GM19238 (cell line): ENCODE measurements at regions not wholly inside any gene's neighbourhood (a gene's known extent, or its start where the extent isn't known, plus 50 kb on each side); places are given as distances from the start of the nearest gene placed in this dataset.

Source experiments
- DNase-seq: peaks from one replicate; pipeline ENCODE4 v3.0.0; 2011; ENCODE audit warnings: low spot score; ENCODE audit not compliant: insufficient read length

DNA sequence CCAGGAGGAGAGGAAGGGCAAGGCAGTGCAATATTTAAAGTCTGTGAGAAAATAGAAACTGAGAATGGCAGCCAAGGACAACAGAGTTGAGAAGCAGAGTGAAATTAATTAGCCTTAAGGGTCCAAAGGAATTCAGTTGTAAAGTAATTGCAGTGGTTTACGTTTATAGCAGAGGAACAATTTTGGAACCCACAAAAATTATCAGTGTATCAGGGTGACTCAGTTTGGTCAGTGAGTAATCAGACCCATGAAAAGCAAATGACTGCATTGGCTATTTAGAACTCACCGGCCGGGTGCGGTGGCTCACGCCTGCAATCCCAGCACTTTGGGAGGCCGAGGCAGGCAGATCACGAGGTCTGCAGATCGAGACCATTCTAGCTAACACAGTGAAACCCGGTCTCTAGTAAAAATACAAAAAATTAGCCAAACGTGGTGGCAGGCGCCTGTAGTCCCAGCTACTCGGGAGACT lies 245.8 kb upstream of the SLC39A10 start:
- DNase-seq = no peak

DNA sequence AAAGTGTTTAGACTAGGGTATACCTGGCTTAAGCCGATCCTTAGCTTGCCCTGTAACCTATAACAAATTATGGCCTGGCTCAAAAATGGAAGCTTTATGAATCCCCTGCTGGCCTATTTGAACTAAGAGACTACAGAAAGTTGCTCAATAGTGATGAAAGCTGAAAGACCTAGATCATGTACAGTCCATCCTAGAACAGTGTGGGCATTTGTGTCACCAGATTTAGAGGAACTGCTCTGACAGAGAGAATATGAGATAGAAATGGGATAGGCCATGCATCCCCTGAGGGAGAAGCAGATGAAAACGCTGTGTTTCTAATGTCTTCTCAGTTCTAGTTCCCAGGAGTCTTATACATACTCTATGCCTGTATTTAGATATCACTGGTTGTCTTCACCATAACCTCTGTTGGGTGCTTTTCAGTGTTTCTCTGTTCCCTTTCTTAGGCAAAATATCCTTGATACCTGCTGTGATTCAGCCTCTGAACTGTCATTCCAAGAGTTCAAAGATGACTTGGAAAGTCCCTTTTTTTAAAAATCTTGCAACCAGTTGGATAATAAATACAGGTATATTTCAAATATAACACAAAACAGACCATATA lies 246.9 kb upstream of the SLC39A10 start:
- no peak for DNase-seq

- no peak for DNase-seq
These were observed 248.2 kb upstream of the SLC39A10 start for GRCh38 chr2:195408811-195409210.

DNA sequence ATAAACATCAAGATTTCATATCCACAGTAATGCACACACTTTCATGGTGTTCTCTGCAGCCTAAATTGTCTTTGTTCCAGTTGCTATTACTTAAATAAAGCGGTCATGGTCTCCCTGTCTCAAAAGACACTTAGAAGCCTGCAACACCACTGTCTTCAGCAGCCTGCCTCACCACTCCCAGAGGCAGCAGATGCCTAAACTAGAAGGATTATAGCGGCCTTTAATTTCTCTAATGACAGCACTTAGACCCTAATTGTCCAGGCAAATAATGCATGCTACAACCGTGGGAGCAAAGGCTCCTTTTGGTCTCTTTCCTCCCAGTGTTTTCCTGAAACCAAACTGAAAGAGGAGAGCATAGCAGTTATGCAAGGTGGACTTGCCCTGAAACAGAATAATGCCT lies 248.8 kb upstream of the SLC39A10 start:
- no peak for DNase-seq

- no peak for DNase-seq
These were observed 249.2 kb upstream of the SLC39A10 start for GRCh38 chr2:195407783-195408182.

GRCh38 chr2:195406886-195407603 lies 250.0 kb upstream of the SLC39A10 start:
- DNase-seq = no peak

DNA sequence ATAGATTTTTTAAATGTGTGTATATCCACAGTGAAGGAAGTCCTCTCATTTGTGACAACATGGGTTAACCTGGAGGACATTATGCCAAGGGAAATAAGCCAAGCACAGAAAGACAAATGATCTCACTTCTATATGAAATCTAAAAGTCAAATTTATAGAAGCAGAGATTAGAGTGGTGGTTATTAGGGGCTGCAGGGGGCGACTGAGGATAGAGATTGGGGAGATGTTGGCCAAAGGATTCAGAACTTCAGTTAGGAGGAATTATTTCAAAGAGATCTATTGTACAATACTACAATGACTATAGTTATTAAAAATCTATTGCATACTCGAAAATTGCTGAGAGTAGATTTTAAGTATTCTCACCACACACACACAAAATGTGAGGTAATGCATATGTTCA lies 252.4 kb upstream of the SLC39A10 start:
- no peak for DNase-seq

- DNase-seq = no peak
These were observed 260.5 kb upstream of the SLC39A10 start for GRCh38 chr2:195396479-195396878.

DNA sequence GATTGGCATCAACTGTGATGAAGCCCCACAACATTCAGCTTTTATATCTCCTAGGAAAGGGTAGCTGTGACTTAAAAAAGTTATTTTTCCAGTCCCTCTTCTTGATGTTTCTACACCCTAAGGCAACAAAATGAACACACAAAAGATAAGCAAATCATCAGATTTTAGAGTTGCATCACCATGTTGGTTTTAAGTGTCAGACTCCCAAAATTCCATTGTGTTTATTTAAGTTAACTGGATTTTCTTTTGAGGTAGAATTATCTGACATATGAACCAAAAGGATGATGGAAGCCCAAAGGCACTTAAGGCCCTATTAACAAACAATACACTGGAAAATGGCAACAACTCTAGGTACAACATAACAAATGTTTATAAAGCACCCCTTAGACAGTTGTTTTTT lies 261.7 kb upstream of the SLC39A10 start:
- DNase-seq = no peak

DNA sequence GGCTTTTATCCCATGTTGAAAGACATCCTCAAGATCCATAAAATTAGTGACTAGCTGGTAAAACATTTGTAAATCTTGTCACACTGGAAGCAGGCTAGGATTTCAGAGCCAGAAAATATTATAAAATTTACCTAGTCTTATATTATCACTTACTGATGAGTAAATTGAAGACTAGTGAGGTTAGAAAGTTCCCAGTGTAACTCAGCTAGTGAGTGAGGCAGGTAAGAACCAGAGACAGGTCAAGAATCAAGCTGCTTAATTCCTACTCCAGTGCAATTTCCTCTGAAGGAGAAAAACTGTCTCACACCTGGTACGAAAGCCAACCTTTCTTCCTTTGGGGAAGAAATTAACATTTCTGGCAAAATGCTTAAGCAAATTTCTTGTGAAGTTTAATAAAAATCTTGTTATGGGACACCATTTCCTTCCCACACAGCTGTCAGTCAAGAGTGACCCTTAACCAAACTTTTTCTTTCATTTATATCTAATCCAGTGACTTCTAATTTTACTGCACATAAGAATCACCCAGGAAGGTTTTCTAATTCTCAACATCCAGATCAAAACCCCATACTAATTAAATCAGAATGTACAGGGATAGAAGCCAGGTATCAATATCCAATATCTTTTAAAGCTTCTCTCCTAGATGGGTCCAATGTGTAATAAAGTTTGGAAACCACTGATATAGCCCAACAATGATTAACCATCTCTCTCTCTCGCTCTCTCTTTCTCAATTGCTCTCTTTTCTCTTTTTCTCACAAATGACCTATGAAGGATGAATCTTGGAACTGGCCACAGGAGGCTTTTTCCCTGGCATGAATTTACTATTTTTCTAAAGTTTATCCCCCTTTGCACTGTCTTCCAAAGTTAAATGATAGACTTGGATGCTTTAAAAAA lies 264.3 kb upstream of the SLC39A10 start:
- DNase-seq = no peak

- DNase-seq = no peak
These were observed 266.2 kb upstream of the SLC39A10 start for GRCh38 chr2:195390686-195391321.

- no peak for DNase-seq
These were observed 269.0 kb upstream of the SLC39A10 start for GRCh38 chr2:195388028-195388427.

DNA sequence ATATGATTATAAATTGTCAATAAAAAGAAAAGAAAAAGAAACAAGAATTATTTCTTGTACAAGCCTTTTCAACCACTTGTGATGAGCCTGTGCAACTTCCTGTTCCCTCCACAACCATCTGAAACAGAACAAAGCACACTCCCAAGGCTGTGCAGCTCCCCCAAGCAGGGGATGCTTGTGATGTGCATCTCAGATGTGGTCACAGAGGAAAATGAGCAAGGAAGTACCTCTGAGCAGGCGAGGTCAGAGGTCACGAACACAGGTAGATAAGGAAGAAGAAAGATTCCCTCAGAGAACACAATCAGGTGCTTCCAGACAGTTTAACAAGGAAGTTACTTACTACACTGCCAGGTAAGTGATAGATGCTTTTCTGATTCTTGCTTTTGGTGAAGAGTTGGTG lies 274.8 kb upstream of the SLC39A10 start:
- no peak for DNase-seq

- DNase-seq = no peak
These were observed 286.7 kb upstream of the SLC39A10 start for GRCh38 chr2:195370167-195370943.

- DNase-seq = no peak
These were observed 287.8 kb upstream of the SLC39A10 start for GRCh38 chr2:195369218-195369587.

DNA sequence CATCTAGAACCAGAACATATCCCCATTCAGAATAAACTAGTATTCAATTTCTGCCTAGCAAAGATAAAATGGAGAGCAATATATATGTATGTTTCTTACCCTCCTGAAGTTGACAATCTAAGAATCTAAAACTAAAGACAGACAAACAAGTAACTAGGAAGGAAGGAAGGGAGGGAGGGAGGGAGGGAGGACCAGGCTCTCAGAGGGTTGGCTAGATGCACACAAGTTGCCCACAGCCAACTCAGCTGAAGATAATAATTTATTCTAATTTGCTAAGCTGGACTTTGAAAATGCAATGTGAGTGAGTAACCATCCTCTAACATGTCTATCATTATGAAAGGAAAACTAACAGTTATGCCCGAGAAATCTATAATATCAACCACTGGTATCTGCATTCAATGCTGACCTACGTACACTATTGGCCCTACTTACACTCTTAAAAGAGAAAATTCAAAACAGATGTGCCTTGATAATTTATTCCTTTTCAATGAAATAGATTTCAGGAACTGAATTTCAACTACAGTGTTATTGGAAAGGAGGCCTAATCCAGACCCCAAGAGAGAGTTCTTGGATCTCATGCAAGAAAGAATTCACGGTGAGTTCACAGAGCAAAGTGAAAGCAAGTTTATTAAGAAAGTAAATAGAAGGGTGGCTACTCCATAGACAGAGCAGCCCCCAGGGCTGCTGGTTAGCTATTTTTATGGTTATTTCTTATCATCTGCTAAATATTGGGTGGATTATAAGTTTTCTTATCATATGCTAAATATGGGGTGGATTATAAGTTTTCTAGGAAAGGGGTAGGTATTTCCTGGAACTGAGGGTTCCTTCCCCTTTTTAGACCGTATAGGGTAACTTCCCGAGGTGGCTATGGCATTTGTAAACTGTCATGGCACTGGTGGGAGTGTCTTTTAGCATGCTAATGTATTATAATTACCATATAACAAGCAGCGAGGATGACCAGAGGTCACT lies 288.5 kb upstream of the SLC39A10 start:
- no peak for DNase-seq

DNA sequence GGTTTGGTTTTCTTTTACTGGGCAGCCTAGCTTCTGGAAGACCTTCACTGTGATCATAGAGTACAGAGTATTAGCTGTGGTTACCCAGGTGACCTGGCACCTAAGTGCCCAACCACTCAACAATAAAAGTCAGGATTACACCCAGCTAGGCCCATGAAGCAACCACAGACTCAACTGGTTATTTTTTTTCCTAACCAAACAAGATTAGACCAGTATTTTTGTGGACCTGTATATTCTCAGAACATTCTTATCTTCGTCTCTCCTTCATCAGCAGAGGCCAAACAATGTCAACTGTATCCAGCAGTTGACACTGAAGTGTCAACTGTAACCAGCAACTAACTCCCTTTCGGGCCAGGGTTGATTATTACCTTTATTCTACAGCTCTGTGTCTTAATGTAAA lies 289.2 kb upstream of the SLC39A10 start:
- no peak for DNase-seq

DNA sequence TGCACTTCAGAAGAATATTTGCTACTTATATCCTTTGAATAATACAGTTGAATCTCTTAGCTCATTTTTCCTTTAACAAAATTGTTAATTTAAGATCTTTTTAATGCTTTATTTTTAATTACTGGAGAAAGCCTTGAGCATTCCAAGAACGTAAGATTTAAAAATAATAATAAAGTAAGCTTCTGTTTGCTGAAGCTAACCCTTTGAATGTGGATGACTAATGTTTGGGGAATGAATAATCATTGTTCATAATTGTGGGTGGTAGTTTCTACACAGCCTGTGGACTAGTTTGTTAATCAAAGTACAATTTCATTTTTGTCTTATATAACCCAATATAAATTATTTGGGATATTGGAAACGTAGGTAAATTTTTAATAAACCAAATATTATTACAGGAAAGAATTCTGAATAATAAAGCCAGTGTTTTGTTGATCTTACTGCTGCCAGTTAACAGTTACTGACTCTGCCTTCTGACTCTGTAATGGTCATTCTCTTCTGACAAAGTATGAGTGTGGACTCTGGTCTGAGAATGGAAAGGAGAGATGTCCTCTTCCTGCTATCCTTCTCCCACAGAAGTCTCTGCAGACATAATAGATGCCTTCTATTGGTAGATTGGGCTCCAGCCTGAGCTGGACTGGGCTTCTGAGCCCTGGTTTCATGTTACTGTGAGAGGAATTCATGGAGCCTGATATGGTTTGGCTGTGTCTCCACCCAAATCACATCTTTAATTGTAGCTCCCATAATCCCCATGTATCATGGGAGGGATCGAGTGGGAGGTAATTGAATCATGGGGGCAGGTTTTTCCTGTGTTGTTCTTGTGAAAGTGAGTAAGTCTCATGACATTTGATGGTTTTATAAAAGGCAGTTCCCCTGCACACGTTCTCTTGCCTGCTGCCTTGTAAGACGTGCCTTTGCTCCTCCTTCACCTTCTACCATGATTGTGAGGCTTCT lies 292.7 kb upstream of the SLC39A10 start:
- DNase-seq = no peak

- no peak for DNase-seq
These were observed 293.5 kb upstream of the SLC39A10 start for GRCh38 chr2:195363496-195363895.
